Urothelium cell line (cell line): ENCODE measurements at regions not wholly inside any gene's neighbourhood (a gene's known extent, or its start where the extent isn't known, plus 50 kb on each side); places are given as distances from the start of the nearest gene placed in this dataset.
"Not testable (repeated sequence)": the region's sequence is repeated elsewhere in the genome, so short reads cannot be mapped to it uniquely, and the experiment has no call there.

Experiments used
- DNase-seq: peaks from one replicate; pipeline ENCODE4 v3.0.0; 2011; ENCODE audit warnings: low spot score, mixed read lengths
- FAIRE-seq: peaks from 2 replicates; lab custom pipeline; 2011; peaks lifted over from hg19 to GRCh38; lab: Jason Lieb, UNC

DNA sequence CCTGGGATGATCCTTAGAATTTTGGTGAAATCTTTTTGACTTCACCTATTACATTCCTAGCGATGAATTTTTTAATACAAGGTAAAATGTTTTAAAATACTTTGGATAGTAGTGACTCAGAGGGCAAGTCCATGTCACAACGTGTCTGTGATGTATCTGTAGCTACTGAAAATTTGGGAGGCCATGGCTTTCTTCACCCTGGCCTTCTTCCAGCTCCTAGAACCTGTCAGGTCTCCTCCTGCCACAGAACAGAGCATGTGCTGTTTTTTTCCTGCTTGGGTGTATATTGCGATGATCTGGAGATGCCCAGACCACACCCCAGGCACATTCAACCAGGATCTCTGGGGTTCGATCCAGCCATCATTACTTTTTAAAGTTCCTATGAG, 194.4 kb downstream of the BTBD3 start:
- DNase-seq (no peak), FAIRE-seq (no peak)

DNA sequence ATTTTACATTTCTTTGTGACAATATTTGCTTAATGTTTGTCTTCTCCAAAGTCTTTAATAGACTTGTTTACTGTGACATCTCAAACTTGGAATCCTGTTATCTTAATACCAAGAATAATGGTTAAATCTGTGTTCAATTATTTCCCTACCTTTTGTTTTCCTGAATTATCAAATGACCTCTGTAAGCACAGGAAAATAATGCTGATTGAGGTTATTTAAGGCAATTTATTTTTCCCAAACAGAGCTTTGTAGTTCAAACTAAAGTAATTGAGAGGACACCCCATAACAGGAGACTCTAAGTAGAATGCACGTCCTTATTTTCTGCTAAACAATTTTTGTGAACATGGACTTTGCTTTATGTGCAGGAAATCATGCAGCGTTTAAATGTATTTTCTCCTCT, 195.0 kb downstream of the BTBD3 start:
- FAIRE-seq (no peak), DNase-seq (no peak)

DNA sequence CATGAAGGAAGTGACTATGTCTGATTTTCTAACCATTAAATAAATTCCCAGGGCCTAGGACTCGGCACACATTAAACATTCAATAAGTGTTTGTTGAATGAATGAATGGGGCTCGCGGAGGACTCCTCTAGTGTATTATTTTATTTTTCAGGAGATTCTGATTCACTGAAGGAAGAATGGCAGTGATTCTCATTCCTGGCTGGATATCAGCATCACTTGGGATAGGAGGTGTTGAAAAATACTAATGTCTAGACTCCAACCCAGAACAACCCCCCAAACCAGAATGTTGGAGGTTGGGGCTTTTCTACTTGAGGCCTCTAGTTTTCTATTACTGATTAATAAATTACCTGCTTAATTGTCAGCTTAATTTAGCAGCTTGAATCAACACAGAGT, 195.4 kb downstream of the BTBD3 start:
- FAIRE-seq: no peak
- DNase-seq: no peak

DNA sequence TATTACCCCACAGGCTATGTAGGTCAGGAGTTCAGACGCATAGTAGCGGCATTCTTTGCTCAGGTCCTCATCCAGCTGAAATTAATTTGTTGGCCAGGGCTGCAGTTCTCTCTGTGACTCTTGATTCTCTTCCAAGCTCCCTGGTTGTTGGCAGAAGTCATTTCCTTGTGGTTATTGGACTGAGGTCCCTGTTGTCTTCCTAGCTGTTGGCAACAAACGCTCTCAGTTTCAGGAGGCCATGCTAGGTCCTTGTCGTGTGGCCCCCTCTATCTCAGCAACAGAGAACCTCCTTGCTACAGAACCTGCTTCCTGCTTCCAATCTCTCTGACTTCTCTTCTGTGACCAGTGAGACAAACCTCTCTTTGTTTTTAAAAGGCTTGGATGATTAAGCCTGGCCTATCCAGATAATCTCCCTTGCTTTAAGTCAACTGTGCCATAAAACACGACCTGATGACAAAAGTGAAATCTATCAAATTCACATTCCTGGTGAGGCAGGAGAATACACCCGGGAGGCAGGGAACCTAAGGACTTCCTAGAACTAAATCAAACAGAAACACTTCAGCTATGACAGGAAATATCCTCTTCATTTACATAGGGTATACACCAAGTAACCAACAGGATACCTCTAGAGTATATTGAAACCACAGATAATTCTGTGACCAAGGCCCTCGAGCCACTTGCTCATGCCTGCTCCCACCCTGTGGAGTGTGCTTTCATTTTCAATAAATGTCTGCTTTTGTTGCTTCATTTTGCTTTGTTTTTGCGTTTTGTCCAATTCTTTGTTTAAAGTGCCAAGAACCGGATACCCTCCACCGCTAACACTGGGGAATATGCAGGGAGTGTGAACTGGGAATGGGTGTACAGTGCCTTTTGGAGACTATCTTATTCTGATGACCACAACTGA, 196.0 kb downstream of the BTBD3 start:
- no peak for DNase-seq
- FAIRE-seq: no peak

DNA sequence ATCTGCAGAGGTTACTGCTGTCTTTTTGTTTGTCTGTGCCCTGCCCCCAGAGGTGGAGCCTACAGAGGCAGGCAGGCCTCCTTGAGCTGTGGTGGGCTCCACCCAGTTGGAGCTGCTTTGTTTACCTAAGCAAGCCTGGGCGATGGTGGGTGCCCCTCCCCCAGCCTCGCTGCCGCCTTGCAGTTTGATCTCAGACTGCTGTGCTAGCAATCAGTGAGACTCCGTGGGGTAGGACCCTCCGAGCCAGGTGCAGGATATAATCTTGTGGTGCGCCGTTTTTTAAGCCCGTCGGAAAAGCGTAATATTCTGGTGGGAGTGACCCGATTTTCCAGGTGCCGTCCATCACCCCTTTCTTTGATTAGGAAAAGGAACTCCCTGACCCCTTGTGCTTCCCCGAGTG, 211.4 kb downstream of the BTBD3 start:
- not testable (repeated sequence) for FAIRE-seq, DNase-seq

DNA sequence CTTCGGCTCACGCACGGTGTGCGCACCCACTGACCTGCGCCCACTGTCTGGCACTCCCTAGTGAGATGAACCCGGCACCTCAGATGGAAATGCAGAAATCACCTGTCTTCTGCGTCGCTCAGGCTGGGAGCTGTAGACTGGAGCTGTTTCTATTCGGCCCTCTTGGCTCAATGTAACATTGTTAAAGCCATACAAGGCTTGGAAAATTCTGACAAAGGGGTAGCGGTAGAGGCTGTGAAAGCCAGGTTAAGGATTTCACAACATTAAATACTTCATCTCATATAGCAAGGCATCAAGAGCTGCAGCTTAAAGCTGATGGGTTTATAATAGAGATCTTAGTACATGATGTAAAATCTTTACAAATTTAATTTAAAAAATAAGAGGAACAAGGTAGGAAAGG, 211.8 kb downstream of the BTBD3 start:
- not testable (repeated sequence) for FAIRE-seq, DNase-seq

DNA sequence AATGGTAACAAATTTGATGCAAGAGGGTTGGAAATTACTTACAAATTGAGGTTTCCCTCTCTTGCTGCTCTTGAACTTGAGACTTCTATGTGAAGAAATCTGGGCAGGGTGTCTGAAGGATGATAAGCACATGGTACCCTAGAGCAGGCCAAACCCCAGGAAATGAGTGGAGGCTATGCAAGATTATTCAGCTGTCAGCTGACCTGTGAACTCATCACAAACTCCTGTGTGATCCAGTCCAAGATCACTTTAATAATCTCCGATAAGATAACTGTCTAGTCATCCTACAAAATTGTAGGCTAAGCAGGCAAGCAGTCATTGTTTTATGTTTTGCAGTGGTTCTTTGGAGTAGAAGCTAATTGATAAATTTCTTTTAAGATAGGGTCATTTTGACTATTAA, 213.1 kb downstream of the BTBD3 start:
- FAIRE-seq: no peak
- DNase-seq: no peak

DNA sequence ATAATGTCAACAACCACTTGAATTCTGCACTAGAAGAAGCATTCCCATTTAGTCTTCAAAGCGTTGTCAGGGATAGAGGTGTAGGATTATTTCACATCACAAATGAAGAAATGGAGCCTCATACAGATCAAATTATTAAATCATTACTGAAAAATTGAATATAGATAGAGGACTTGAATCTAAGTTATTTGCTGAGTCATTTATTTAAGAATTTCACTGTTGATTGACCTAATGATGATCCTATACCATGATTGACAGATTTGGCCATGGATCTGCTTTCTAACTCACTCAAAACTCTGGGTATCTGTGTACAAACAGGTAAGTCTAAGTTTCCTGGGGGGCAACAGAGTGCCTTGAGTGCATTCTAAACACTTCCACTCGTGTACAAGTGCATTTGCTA, 215.9 kb downstream of the BTBD3 start:
- FAIRE-seq (no peak), DNase-seq (no peak)

DNA sequence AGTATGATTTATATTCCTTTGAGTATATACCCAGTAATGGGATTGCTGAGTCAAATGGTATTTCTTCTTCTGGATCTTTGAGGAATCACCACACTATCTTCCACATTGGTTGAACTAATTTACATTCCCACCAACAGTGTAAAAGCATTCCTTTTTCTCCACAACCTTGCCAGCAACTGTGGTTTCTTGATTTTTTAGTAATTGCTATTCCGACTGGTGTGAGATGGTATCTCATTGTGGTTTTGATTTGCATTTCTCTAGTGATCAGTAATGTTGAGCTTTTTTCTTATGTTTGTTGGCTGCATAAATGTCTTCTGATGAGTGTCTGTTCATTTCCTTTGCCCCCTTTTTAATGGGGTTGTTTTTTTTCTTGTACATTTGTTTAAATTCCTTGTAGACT, 228.3 kb downstream of the BTBD3 start:
- not testable (repeated sequence) for DNase-seq, FAIRE-seq

DNA sequence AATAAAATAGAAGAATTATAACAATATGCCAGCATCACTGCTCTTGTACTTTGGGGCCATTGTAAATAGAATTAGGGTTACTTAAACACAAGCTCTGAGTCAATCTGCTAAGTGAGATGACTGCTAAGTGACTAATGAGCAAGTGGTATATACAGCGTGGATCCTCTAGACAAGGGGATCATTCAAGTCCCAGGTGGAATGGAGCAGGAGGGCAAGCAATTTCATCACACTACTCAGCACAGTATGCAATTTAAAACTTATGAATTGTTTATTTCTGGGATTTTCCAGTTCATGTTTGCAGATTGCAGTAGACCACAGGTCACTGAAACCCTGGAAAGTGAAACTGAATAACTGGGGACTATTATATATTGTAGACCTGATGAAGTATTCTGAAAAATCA, 235.3 kb downstream of the BTBD3 start:
- DNase-seq: no peak
- no peak for FAIRE-seq

DNA sequence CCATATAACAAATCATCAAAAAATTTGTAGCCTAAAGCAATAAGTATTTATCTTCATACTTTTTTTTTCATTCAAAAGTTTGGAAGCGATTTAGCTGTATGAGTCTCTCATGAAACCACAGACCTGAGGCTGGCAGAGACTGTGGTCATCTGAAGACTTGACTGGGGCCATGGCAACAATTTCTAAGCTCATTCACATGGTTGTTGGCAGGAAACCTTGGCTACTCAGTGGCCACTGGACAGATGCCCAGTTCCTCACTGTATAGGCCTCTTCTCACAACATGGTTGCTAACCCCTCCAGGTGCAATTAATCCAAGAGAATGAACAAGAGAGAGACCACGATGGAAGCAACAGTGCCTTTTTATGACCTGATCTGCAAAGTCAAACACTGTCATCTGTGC, 235.9 kb downstream of the BTBD3 start:
- no peak for DNase-seq
- no peak for FAIRE-seq

DNA sequence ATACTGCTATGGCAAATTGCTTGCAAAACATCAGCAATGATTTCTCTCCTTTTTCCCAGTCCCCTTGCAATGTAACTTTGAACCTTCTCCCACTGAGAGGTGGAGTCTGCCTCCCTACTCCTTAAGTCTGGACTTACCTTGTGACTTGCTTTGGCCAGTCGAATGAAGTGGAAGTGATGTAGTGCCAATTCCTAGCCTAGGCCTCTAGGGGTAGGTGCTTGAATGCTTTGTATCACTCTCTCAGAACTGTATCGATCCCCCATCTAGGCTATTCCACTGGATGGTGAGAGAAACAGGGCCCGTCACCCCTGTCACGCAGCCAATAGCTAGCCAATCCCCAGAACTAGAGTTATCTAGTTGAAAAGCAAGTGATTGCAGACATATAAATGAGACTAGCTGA, 238.6 kb downstream of the BTBD3 start:
- FAIRE-seq: no peak
- no peak for DNase-seq

DNA sequence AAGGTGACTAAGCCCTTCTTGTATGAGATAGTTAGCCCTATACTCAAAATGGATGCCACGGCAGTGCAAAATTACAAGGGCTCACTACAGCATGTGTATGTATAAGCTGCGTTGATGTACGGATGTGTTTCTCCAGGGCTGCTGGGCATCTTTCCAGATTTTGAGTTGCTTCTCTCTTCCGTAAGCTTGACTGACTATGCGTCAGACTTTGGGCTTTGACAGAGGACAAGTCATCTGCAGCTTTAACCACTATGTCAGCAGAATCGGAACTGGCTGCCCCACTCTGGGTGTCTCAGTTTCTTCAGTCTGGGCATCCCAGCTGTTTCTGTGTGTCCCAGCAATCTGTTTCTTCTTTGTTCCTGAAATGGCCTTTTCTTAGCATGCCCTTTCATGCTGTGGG, 241.6 kb downstream of the BTBD3 start:
- no peak for FAIRE-seq

DNA sequence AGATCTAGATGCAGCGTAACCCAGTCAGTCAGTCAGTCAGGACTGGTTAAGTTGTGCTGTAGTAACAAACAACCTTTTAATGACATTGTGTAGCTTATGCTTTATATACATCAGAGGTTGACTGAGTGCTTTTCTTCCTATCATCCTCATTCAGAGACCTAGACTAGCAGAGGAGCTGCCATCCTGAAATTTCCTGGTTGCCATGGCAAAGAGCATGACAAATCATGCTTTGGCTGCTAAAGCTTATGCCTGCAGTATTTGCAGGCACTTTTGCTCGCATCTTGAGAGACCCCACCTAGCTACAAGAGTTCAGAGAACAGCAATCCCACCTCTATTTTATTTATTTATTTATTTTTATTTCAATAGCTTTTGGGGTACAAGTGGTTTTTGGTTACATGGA, 244.0 kb downstream of the BTBD3 start:
- FAIRE-seq: no peak

More for the DNA sequence above, 241.6 kb downstream of the BTBD3 start:
- no peak for DNase-seq

DNA sequence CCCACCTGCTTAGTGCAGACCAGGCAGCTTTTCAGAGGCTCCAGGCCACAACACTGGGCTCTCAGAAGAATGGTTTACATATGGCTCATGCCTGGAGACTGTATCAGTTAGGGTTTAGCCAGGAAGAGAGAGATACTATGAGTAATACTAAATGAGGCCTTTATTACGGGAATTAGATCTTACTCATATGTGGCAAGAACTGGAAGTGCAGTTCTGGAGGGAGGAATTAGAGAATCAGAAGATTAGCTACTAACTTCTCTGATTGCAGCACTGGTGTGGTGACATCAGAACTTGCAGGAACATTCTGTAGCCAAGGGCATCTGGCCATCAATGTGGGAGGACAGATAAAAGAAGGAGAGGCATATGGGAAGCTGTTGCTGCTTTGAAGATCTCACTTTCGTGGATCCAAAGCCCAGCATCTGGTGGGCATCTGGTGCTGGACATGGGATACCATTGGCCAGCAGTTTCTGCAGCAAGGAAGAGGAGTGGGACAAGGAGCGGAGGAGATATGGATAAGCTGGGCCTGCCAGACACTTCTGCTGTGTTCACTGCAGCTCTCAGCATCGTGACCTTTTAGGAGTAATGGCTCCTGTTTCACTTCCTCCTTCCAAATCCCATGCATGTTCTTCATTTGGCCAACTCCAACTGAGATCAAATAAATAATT, 248.5 kb downstream of the BTBD3 start:
- DNase-seq (peak; percentile 48), FAIRE-seq (no peak)

More for the DNA sequence above, 244.0 kb downstream of the BTBD3 start:
- no peak for DNase-seq

DNA sequence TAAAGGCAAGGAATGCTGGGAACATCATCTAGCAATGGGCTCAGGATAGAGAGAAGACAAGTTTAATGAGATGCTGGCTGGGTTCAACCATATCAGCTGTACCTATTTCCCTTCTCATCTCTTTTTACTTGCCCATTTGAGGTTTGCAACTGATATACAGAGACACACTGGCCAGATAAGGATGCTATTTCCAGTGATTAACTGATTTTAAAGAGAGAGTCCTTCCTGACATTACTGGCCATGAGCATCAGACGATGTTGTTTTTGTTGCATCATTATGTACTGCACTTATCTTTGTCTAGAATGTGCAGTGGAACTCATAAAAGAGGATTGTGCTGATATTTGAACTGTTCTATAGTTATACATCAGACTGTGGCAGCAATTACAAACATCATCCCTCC, 252.7 kb downstream of the BTBD3 start:
- FAIRE-seq (no peak), DNase-seq (no peak)

DNA sequence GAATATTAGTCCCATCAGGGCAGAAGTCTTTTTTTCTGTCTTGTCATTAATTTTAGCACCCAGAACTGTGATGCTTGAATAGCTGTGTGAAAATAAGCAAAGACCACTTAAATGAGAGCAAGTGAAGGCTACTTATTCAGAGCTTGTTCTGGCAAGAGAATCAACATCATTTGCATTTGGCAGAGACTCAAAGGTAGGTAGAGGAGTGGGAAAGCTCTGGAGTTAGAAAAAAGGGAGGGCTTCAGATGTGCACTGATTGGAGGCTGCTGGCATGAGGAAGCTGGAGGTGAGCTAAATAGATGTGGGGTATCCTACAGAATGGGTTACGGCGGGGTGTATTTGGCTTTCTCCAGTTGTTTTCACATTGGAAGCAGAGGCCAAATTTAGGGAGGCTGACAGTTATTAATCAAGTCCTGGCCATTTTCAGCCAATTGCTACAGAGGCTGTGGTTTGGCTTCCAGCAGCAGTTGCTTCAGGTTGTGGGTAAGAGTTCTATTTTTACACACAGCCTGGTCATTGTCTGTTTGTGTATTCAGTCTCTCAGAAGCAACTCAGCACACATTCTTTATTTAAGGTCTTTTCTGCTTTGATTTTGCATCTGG, 254.3 kb downstream of the BTBD3 start:
- FAIRE-seq (no peak), DNase-seq (peak; percentile 33)

DNA sequence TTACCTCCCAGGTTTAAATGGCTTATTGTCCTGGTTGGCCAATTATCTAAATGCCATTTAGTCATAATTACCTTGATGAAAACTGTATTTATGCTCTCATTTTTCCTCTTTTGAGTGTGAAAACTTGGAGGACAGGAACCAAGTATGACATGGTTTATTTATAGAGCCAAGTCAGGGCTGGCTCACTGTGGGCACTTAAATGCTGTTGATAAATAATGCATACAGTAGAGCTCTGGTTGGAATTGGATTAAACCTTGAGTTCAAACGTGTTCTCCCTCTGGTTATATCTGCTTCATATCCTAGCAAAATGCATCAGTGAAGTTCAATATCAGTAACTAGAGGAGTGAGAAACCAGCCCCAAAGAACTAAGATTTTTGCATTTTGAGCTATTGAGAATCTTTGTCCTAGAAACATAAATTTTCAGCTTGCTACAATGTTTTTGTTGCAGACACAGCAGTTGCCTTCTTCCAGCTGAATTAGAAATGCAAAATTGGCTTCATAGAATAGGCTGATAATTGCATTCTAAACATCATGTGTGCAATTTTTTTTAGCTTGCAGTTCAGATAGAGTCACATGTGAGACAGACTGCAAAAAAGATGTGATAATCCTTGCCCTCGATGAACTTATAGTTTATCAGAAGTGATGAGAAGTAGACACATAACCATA, 255.8 kb downstream of the BTBD3 start:
- no peak for DNase-seq
- no peak for FAIRE-seq

DNA sequence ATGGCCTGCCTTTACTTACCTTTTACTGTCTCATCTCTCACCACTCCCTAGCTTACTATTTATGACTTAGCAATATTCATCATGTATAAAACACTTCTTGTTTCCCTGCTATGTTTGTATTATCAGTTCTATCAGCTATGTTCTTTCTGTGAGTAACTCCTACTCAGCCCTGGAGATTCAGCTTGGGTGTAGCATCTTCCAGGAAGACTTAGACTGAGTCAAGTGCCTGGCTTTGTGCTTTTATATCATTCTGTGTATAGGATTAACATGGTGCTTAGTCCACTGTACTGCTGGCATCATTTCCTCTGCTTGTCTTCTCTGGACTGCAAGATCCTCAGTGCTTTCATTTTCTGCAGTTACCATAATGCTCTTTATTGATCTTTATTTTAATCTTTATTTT, 257.8 kb downstream of the BTBD3 start:
- FAIRE-seq: no peak
- DNase-seq: no peak

DNA sequence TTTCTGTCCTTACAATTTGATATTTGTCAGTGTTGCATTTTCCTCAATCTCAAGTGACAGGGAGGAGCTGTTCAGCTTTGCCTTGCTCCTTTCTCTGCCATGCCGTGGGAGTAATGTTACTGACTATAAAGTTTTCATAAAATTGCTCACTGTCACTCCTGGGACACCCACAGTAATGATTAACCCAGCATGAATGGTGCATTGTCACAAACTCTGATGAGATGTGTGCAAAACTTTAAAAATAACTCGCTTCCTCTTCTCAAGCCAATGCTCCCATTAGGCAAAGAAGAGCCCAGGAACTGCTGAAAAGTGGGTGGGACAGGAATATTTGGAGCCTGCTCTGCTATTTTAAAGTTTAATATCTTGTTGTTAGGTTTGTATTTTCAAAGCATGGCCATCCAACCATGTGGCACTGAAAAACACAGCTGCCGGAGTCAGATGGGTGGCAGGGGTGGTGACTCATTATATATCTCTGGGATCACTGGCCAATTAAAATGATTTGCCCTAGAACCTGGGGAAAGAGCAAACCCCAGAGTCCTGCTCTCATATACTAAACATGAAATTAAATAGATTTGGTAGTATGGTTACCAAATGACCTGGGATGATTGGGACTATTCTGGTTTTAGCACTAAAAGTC, 260.1 kb downstream of the BTBD3 start:
- DNase-seq (no peak), FAIRE-seq (no peak)

DNA sequence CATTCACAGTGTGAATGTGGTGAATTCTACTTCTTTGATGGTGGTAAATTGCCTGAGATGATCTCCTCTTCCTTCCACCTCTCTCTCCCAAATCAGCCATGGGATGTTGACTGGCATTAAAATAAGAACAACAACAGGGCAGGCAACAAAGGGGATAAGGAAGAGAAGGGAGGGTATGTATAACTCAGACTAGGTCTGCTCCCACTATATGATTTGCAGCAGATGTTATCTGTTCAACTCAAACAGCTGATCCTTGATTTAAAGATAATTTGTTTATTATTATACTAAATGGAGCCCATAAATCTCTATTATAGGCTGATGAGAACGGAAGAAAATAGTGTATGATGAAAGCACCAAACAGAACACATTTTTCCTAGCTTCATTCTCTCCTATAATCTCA, 262.0 kb downstream of the BTBD3 start:
- no peak for FAIRE-seq

More for the DNA sequence above, 262.0 kb downstream of the BTBD3 start:
- no peak for DNase-seq
